Lung (tissue), 11 donors: ENCODE measurements at regions not wholly inside any gene's neighbourhood (a gene's known extent, or its start where the extent isn't known, plus 50 kb on each side); places are given as distances from the start of the nearest gene placed in this dataset.
"Not testable (repeated sequence)": the region's sequence is repeated elsewhere in the genome, so short reads cannot be mapped to it uniquely, and the experiment has no call there.

Experiments
- ATAC-seq: fragments of 200-7000 bp; cut with Tn5 transposase; one replicate; pipeline ENCODE4 v1.9.1; 2020; ENCODE audit warnings: moderate number of reproducible peaks; ENCODE audit not compliant: insufficient read depth, low FRiP score
- DNase-seq, 3 donors: peaks; one replicate each; pipeline ENCODE4 v3.0.0-alpha.2; 2013 to 2017
- H3K27ac ChIP-seq, 2 donors: one replicate each; pipeline ENCODE4 v1.5.1; 2013; ENCODE audit warnings: mild to moderate bottlenecking in 2 of 2, moderate library complexity in 2 of 2, control low read depth in 1 of 2, inconsistent platforms in 1 of 2, low read depth in 1 of 2, low read length in 1 of 2
- H3K27me3 ChIP-seq, 3 donors: one replicate each; pipeline ENCODE4 v1.5.1; 2013; ENCODE audit warnings: low read length in 2 of 3; ENCODE audit not compliant: control insufficient read depth in 3 of 3, insufficient read depth in 3 of 3
- H3K36me3 ChIP-seq, 4 donors: one replicate each; pipeline ENCODE4 v1.5.1; 2013; ENCODE audit warnings: low read length in 4 of 4, mild to moderate bottlenecking in 1 of 4, moderate library complexity in 1 of 4; ENCODE audit not compliant: control insufficient read depth in 4 of 4, insufficient read depth in 4 of 4
- H3K4me1 ChIP-seq, 5 donors: one replicate each; pipeline ENCODE4 v1.5.1; 2013; ENCODE audit warnings: low read length in 5 of 5, mild to moderate bottlenecking in 2 of 5, moderate library complexity in 1 of 5; ENCODE audit not compliant: control insufficient read depth in 5 of 5, insufficient read depth in 5 of 5
- H3K4me3 ChIP-seq: one replicate; pipeline ENCODE4 v1.5.1; 2013; ENCODE audit warnings: mild to moderate bottlenecking, control low read depth, moderate library complexity
- H3K9ac ChIP-seq, 2 donors: one replicate each; pipeline ENCODE4 v1.5.1; 2013; ENCODE audit warnings: low read length in 2 of 2, control low read depth in 1 of 2; ENCODE audit not compliant: insufficient read depth in 1 of 2
- H3K9me3 ChIP-seq, 4 donors: one replicate each; pipeline ENCODE4 v1.5.1; 2013; ENCODE audit warnings: low read length in 3 of 4, mild to moderate bottlenecking in 1 of 4, moderate library complexity in 1 of 4; ENCODE audit not compliant: control insufficient read depth in 4 of 4, insufficient read depth in 3 of 4
- CTCF ChIP-seq: IDR thresholded peaks from 2 replicates; pipeline ENCODE4 v1.5.1; 2012; ENCODE audit warnings: mild to moderate bottlenecking; ENCODE audit errors: control extremely low read depth, extremely low read depth
- WGBS, 2 donors: extraction: QIAGEN DNeasy Blood & Tissue Kit; methylation state at CpG; one replicate each; pipeline ENCODE4 v1.1.7; 2013; 5-methylcytosine and 5-hydroxymethylcytosine counted together
- donor health status: control.
- donor health status: control.
- donor health status: Bipolar disorder and iron deficiency.
- donor health status: healthy.
- donor health status: DM: yes; HTN: yes; CAD: no.

GRCh38 chr4:147244786-147245185 lies 236.1 kb upstream of the EDNRA start:
- no peaks in the 10 kb centered on the region for H3K27me3 ChIP-seq
- no peak overlapping the region for H3K4me3 ChIP-seq
- no peak for TF ChIP-seq CTCF
- H3K36me3 ChIP-seq, result no peaks in the 10 kb centered on the region
- no peak overlapping the region for H3K27ac ChIP-seq
- ATAC-seq (no peak), DNase-seq (no peak)
- WGBS, 2 donors, result 0% methylated on average over 1 of the region's 1 CpG
- H3K9ac ChIP-seq, result no peak overlapping the region
- peaks cover 0 to 10% (median 0%) of the 10 kb centered on the region in 5 donors for H3K4me1 ChIP-seq
- peaks cover 0 to 2% (median 0%) of the 10 kb centered on the region in 4 donors for H3K9me3 ChIP-seq

- DNase-seq (no peak), ATAC-seq (no peak)
- Histone ChIP-seq H3K27me3 (no peaks in the 10 kb centered on the region), H3K36me3 (no peaks in the 10 kb centered on the region), H3K9me3 (no peaks in the 10 kb centered on the region), H3K4me3 (no peak overlapping the region), H3K9ac (no peak overlapping the region), H3K27ac (no peak overlapping the region), H3K4me1 (peaks cover 0 to 10% (median 0%) of the 10 kb centered on the region in 5 donors)
- 90 to 93% methylated on average over 1 of the region's 1 CpG for WGBS, 2 donors
- TF ChIP-seq CTCF, result no peak
Observed at GRCh38 chr4:147246096-147246495, 234.8 kb upstream of the EDNRA start.

GRCh38 chr4:147246528-147246927 lies 234.4 kb upstream of the EDNRA start:
- not testable (repeated sequence) for H3K27ac ChIP-seq, H3K9ac ChIP-seq, ATAC-seq, H3K4me1 ChIP-seq, H3K27me3 ChIP-seq, H3K36me3 ChIP-seq, DNase-seq, H3K9me3 ChIP-seq, H3K4me3 ChIP-seq
- WGBS, 2 donors, result 88 to 89% methylated on average over 2 of the region's 2 CpGs

- DNase-seq (no peak), ATAC-seq (no peak)
- Histone ChIP-seq H3K27me3 (no peaks in the 10 kb centered on the region), H3K4me3 (no peak overlapping the region), H3K4me1 (peaks cover 0 to 5% (median 0%) of the 10 kb centered on the region in 5 donors), H3K27ac (no peak overlapping the region), H3K9me3 (no peaks in the 10 kb centered on the region), H3K9ac (no peak overlapping the region), H3K36me3 (no peaks in the 10 kb centered on the region)
- WGBS, 2 donors, result 48% methylated on average over 2 of the region's 2 CpGs
- no peak for TF ChIP-seq CTCF
Observed at GRCh38 chr4:147247579-147247978, 233.3 kb upstream of the EDNRA start.
